ENCODE measurements at regions not wholly inside any gene's neighbourhood (a gene's known extent, or its start where the extent isn't known, plus 50 kb on each side); places are given as distances from the start of the nearest gene placed in this dataset.
A peak's percentile ranks its signal among the peaks of the same experiment; 100 is the strongest.

DNA sequence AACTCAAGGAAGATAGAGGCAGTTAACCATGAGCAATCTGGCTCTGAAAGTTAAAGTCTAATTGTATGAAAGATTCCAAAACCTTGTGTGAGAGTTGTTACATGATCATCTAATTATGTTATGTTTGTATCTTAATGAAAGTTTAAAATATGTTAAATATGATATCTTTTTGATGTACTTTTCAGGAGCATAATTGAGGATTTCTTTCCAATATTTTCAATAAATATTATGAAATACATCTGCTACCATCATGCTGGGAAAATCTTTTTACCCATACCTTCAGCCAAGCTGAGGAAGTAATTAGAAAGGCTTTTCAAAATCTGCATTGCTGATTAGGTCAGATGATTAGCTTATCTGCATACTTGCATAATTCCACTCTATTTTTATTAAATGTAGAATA, 318.4 kb downstream of the KLF12 start:
- ATAC-seq (no peak), DNase-seq (no peak)
- CTCF ChIA-PET: no interaction called here
- Histone ChIP-seq H3K4me2 (ENCODE audit: low read length) (no peak overlapping the region), H3K36me3 (ENCODE audit: low read depth, low read length) (no peaks in the 10 kb centered on the region), H3K9me3 (ENCODE audit: low read length) (no peaks in the 10 kb centered on the region), H3K27ac (ENCODE audit: low read length) (no peak overlapping the region), H3K4me1 (ENCODE audit: insufficient read depth, low read length) (peaks cover 6% of the 10 kb centered on the region), H3K9me2 (replicated peaks; ENCODE audit: low read length) (no peaks in the 10 kb centered on the region), H3K4me3 (ENCODE audit: low read length) (no peak overlapping the region), H3F3A (ENCODE audit: low read length, unreplicated experiment) (no peaks in the 10 kb centered on the region), H3K27me3 (ENCODE audit: low read length) (no peaks in the 10 kb centered on the region), H4K20me1 (ENCODE audit: low read length) (no peaks in the 10 kb centered on the region), H2AFZ (ENCODE audit: low read length) (no peak overlapping the region), H3K79me2 (ENCODE audit: low read length) (no peaks in the 10 kb centered on the region), H3K9ac (ENCODE audit: low read length) (no peak overlapping the region)
- POLR2A ChIA-PET (ENCODE audit: unreplicated experiment): no interaction called here
- intact Hi-C loops (cut with micrococcal nuclease): no loop called here
- BruUV-seq (replicated peaks): no TSS peak
- TF ChIP-seq EZH2phosphoT487 (IDR thresholded peaks at IDR 0.05; ENCODE audit: borderline replicate concordance, low read length) (no peak), EZH2 (IDR thresholded peaks at IDR 0.05; ENCODE audit: low read length, unreplicated experiment) (no peak)
- TF ChIP-seq, protein P1, sequence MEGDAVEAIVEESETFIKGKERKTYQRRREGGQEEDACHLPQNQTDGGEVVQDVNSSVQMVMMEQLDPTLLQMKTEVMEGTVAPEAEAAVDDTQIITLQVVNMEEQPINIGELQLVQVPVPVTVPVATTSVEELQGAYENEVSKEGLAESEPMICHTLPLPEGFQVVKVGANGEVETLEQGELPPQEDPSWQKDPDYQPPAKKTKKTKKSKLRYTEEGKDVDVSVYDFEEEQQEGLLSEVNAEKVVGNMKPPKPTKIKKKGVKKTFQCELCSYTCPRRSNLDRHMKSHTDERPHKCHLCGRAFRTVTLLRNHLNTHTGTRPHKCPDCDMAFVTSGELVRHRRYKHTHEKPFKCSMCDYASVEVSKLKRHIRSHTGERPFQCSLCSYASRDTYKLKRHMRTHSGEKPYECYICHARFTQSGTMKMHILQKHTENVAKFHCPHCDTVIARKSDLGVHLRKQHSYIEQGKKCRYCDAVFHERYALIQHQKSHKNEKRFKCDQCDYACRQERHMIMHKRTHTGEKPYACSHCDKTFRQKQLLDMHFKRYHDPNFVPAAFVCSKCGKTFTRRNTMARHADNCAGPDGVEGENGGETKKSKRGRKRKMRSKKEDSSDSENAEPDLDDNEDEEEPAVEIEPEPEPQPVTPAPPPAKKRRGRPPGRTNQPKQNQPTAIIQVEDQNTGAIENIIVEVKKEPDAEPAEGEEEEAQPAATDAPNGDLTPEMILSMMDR (conservative IDR thresholded peaks at IDR 0.05; ENCODE audit: low read depth, low read length): no peak

DNA sequence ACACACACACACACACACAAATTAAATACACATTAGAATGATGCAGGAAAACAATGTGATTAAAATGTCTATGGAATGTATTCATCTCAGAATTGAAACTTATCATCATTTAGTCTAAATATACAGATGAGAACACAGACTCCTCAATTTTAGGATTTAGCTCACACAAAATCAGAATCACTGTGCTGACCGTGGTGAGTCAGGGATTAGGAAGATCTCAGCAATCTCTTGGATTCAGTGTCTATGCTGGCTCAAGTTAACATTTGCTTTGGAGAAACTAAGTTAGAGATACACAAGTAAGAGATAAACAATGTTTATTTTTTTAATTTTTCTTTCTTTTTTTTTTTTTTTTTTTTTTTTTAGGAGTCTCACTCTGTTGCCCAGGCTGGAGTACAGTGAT, 323.6 kb downstream of the KLF12 start:
- H3K79me2 ChIP-seq (ENCODE audit: low read length): no peaks in the 10 kb centered on the region
- peaks cover 5% of the 10 kb centered on the region for H3K4me1 ChIP-seq (ENCODE audit: insufficient read depth, low read length)
- no peaks in the 10 kb centered on the region for H3K27me3 ChIP-seq (ENCODE audit: low read length)
- ATAC-seq (no peak), DNase-seq (no peak)
- H3F3A ChIP-seq (ENCODE audit: low read length, unreplicated experiment): no peaks in the 10 kb centered on the region
- ChIA-PET POLR2A (ENCODE audit: unreplicated experiment) (interaction anchor here (0.5 to 0.6 kb wide), 2 partner anchors 30 to 324 kb away, joined by 3 to 4 read pairs; partner anchors contain the start of gene KLF12), CTCF (no interaction called here)
- no peak for TF ChIP-seq EZH2 (IDR thresholded peaks at IDR 0.05; ENCODE audit: low read length, unreplicated experiment)
- TF ChIP-seq EZH2phosphoT487 (IDR thresholded peaks at IDR 0.05; ENCODE audit: borderline replicate concordance, low read length): no peak
- intact Hi-C loops (cut with micrococcal nuclease): no loop called here
- no peak overlapping the region for H3K4me2 ChIP-seq (ENCODE audit: low read length)
- no peaks in the 10 kb centered on the region for H3K9me2 ChIP-seq (replicated peaks; ENCODE audit: low read length)
- no peaks in the 10 kb centered on the region for H3K9me3 ChIP-seq (ENCODE audit: low read length)
- H2AFZ ChIP-seq (ENCODE audit: low read length): no peak overlapping the region
- H3K27ac ChIP-seq (ENCODE audit: low read length): no peak overlapping the region
- no peak overlapping the region for H3K9ac ChIP-seq (ENCODE audit: low read length)
- no peak overlapping the region for H3K4me3 ChIP-seq (ENCODE audit: low read length)
- H3K36me3 ChIP-seq (ENCODE audit: low read depth, low read length): no peaks in the 10 kb centered on the region
- no peaks in the 10 kb centered on the region for H4K20me1 ChIP-seq (ENCODE audit: low read length)
- BruUV-seq (replicated peaks): no TSS peak

DNA sequence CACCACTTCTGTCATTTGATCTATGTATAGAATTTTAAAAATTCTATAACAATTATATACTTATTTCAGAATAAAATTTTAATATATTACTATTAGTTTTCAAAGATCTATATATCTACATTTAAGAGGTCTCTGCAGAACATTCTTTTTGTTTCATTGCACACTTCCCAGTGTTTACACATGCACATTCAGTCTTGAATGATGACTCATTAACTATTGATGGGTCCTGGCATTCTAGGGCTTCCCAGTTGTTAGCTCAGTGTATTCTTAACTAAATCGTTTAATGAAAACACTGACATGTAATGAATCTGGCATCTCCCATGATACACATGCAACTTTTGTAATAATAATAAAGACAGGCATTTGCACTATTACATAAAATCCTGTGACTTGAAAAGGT, 324.6 kb downstream of the KLF12 start:
- Histone ChIP-seq H3K4me3 (ENCODE audit: low read length) (no peak overlapping the region), H3K79me2 (ENCODE audit: low read length) (no peaks in the 10 kb centered on the region), H3F3A (ENCODE audit: low read length, unreplicated experiment) (no peaks in the 10 kb centered on the region), H3K36me3 (ENCODE audit: low read depth, low read length) (no peaks in the 10 kb centered on the region), H3K27ac (ENCODE audit: low read length) (no peak overlapping the region), H4K20me1 (ENCODE audit: low read length) (no peaks in the 10 kb centered on the region), H3K4me1 (ENCODE audit: insufficient read depth, low read length) (peaks cover 5% of the 10 kb centered on the region), H3K4me2 (ENCODE audit: low read length) (no peak overlapping the region), H3K9ac (ENCODE audit: low read length) (no peak overlapping the region), H2AFZ (ENCODE audit: low read length) (no peak overlapping the region), H3K9me2 (replicated peaks; ENCODE audit: low read length) (no peaks in the 10 kb centered on the region), H3K27me3 (ENCODE audit: low read length) (no peaks in the 10 kb centered on the region), H3K9me3 (ENCODE audit: low read length) (no peaks in the 10 kb centered on the region)
- ATAC-seq: peak; percentile 95
- BruUV-seq (replicated peaks): no TSS peak
- peak; percentile 63 for DNase-seq
- POLR2A ChIA-PET (ENCODE audit: unreplicated experiment): interaction anchor here (0.6 kb wide), 1 partner anchor 139 kb away, joined by 4 read pairs; no protein-coding TSS in a partner anchor
- no peak for TF ChIP-seq EZH2 (IDR thresholded peaks at IDR 0.05; ENCODE audit: low read length, unreplicated experiment)
- TF ChIP-seq EZH2phosphoT487 (IDR thresholded peaks at IDR 0.05; ENCODE audit: borderline replicate concordance, low read length): no peak
- TF ChIP-seq, protein P1 (conservative IDR thresholded peaks at IDR 0.05; ENCODE audit: low read depth, low read length): no peak
- intact Hi-C loops (cut with micrococcal nuclease): no loop called here
- CTCF ChIA-PET: no interaction called here

Data from PC-3 (cell line).